ENCODE measurements at regions not wholly inside any gene's neighbourhood (a gene's known extent, or its start where the extent isn't known, plus 50 kb on each side); places are given as distances from the start of the nearest gene placed in this dataset.

DNA sequence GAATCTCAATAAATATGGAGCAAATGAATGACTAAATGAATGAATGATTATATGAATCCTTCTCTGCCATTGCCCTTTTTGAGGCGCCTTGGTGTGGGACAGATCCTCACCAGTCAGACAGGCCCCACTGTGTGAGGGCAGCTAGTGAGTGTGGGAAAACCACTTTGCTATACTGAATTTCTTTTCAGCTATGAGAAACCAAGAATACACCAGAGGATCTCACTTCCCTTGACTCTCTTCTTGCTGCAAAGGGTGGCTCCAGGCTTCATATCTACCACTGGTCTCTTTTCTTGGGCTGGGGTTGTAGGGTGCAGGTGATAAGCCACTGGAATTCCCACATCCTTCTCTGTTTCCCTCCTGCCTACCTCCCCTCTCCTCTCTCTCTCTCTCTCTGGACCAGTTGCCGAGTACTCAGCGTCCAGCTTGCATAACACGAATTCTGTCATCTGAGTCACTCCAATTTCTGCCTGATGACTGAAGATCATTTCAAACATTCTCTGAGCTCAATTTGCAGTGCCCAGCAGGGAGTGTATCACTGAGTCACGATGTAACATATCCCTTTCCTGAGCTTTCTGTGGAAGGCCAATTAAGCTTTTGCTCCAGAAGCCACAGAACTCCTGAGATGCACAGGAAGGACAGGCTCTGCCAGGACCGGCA is 304.3 kb upstream of the NCAM1 start:
- DNase-seq (ENCODE audit: low read depth, low spot score) = no peak
- Histone ChIP-seq H3K4me3 (ENCODE audit: low read depth, low read length) (no peak overlapping the region), H3K9me3 (ENCODE audit: control insufficient read depth, insufficient read depth, low read length) (no peaks in the 10 kb centered on the region), H3K27ac (ENCODE audit: low read depth, low read length) (no peak overlapping the region), H3K27me3 (ENCODE audit: control insufficient read depth, insufficient read depth, low read length) (no peaks in the 10 kb centered on the region)
- ChIA-PET CTCF (no interaction called here), POLR2A (no interaction called here)
- TF ChIP-seq, protein P1, sequence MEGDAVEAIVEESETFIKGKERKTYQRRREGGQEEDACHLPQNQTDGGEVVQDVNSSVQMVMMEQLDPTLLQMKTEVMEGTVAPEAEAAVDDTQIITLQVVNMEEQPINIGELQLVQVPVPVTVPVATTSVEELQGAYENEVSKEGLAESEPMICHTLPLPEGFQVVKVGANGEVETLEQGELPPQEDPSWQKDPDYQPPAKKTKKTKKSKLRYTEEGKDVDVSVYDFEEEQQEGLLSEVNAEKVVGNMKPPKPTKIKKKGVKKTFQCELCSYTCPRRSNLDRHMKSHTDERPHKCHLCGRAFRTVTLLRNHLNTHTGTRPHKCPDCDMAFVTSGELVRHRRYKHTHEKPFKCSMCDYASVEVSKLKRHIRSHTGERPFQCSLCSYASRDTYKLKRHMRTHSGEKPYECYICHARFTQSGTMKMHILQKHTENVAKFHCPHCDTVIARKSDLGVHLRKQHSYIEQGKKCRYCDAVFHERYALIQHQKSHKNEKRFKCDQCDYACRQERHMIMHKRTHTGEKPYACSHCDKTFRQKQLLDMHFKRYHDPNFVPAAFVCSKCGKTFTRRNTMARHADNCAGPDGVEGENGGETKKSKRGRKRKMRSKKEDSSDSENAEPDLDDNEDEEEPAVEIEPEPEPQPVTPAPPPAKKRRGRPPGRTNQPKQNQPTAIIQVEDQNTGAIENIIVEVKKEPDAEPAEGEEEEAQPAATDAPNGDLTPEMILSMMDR (IDR thresholded peaks at IDR 0.05; ENCODE audit: low read depth, low read length) = no peak

DNA sequence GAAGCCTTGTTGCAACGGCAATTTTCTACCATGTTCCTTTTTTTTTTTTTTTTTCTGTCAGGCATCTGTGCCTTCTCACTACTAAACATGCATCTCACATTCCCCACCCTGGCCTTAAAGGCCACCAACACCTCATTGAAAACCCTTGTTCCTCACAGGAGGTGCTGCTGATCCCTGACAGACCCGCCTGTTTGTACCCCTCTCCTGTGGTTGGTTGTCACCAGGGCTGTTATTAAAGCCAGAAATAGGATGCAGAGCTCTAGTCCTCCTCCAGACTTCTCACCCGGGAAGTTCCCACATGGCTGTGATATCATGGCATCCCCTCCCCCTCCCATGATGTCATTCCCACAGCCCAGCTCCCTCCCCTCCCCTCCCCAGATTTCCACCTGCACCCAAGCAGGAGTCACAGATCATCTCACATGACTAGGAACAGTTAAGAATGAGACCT is 302.8 kb upstream of the NCAM1 start:
- no peak for DNase-seq (ENCODE audit: low read depth, low spot score)
- no peaks in the 10 kb centered on the region for H3K9me3 ChIP-seq (ENCODE audit: control insufficient read depth, insufficient read depth, low read length)
- ChIA-PET POLR2A (no interaction called here), CTCF (no interaction called here)
- H3K27me3 ChIP-seq (ENCODE audit: control insufficient read depth, insufficient read depth, low read length) = no peaks in the 10 kb centered on the region
- no peak overlapping the region for H3K27ac ChIP-seq (ENCODE audit: low read depth, low read length)
- H3K4me3 ChIP-seq (ENCODE audit: low read depth, low read length) = no peak overlapping the region
- TF ChIP-seq, protein P1 (IDR thresholded peaks at IDR 0.05; ENCODE audit: low read depth, low read length) = no peak

DNA sequence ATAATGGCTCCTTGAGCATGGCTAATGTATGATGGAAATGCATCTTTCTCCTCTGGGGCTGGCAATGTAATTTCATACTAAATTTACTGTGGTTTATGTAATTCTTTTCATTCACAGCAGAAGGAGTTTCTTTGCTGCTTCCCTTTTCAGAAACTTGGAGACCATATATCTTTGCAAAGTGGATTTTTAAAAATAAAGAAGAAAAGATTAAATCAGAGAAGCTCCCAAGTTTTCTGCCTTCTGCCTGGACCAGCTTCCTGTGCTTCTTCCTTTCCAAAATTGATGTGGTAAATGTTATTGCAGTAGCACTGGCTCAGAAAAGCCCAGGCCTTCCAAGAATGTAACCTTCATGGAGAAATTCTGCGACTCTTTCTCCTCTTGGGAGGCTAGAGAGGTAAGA is 300.1 kb upstream of the NCAM1 start:
- no peak overlapping the region for H3K4me3 ChIP-seq (ENCODE audit: low read depth, low read length)
- POLR2A ChIA-PET = no interaction called here
- no peak for DNase-seq (ENCODE audit: low read depth, low spot score)
- TF ChIP-seq, protein P1 (IDR thresholded peaks at IDR 0.05; ENCODE audit: low read depth, low read length) = no peak
- H3K27me3 ChIP-seq (ENCODE audit: control insufficient read depth, insufficient read depth, low read length) = no peaks in the 10 kb centered on the region
- CTCF ChIA-PET = no interaction called here
- H3K9me3 ChIP-seq (ENCODE audit: control insufficient read depth, insufficient read depth, low read length) = no peaks in the 10 kb centered on the region
- H3K27ac ChIP-seq (ENCODE audit: low read depth, low read length) = no peak overlapping the region

DNA sequence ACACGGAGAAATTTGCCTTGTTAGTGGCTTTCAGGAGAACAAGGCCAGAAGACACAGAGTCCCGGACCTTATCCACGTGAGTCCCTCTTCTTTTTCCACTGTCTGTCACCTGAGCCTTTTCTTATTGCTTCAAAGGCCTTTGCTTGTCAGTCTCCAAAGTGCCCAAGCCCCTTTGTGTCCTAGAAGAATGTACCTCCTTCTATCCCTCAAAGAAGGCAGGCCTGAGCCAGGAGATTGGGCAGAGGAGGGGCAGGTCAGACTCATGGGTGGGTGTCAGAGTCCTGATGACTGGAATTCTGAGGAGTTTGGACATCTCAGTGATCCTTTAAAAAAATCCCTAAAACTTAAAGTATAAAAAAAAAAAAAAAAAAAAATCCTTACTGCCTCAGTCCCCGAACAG is 299.6 kb upstream of the NCAM1 start:
- no peak for DNase-seq (ENCODE audit: low read depth, low spot score)
- H3K27ac ChIP-seq (ENCODE audit: low read depth, low read length) = no peak overlapping the region
- ChIA-PET CTCF (no interaction called here), POLR2A (no interaction called here)
- no peaks in the 10 kb centered on the region for H3K9me3 ChIP-seq (ENCODE audit: control insufficient read depth, insufficient read depth, low read length)
- H3K27me3 ChIP-seq (ENCODE audit: control insufficient read depth, insufficient read depth, low read length) = no peaks in the 10 kb centered on the region
- TF ChIP-seq, protein P1 (IDR thresholded peaks at IDR 0.05; ENCODE audit: low read depth, low read length) = no peak
- H3K4me3 ChIP-seq (ENCODE audit: low read depth, low read length) = no peak overlapping the region

DNA sequence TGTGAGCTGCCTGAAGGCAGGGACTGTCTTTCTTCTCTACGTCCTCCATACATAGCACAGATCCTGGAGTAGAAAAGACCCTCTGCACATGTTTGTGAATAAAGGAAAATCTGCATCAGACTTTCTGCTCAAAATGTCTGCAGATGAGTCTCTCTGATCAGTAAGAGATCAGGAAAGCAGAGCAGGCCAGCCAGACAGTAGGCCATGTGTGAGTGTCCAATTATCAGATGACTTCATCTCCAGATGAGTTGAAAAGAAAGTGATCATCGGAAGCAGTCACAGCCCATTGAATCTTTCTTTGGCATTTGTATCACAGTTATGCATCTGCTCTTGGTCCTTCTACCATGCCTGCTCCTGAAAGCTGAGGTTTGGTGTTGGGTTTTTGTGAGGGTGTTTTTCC is 298.7 kb upstream of the NCAM1 start:
- CTCF ChIA-PET = no interaction called here
- POLR2A ChIA-PET = no interaction called here
- no peak overlapping the region for H3K27ac ChIP-seq (ENCODE audit: low read depth, low read length)
- no peak for DNase-seq (ENCODE audit: low read depth, low spot score)
- H3K4me3 ChIP-seq (ENCODE audit: low read depth, low read length) = no peak overlapping the region
- H3K27me3 ChIP-seq (ENCODE audit: control insufficient read depth, insufficient read depth, low read length) = no peaks in the 10 kb centered on the region
- no peaks in the 10 kb centered on the region for H3K9me3 ChIP-seq (ENCODE audit: control insufficient read depth, insufficient read depth, low read length)
- TF ChIP-seq, protein P1 (IDR thresholded peaks at IDR 0.05; ENCODE audit: low read depth, low read length) = no peak

All from AG04450 (cell line).